ENCODE measurements at regions not wholly inside any gene's neighbourhood (a gene's known extent, or its start where the extent isn't known, plus 50 kb on each side); places are given as distances from the start of the nearest gene placed in this dataset.

GRCh38 chr16:5480431-5481195, 383.0 kb upstream of the EEF2KMT start:
- TF ChIP-seq POLR2AphosphoS5 (IDR thresholded peaks at IDR 0.05; ENCODE audit: low read depth, low read length) (no peak), TAF1 (IDR thresholded peaks at IDR 0.05; ENCODE audit: borderline replicate concordance, insufficient read depth, low read length) (no peak)
